ENCODE measurements at regions not wholly inside any gene's neighbourhood (a gene's known extent, or its start where the extent isn't known, plus 50 kb on each side); places are given as distances from the start of the nearest gene placed in this dataset.

- TF ChIP-seq CTCF (IDR thresholded peaks at IDR 0.05) (no peak), POLR2A (IDR thresholded peaks at IDR 0.05) (no peak), POLR2AphosphoS5 (IDR thresholded peaks at IDR 0.05) (no peak)
Measured at GRCh38 chr11:89626366-89626765, 83.7 kb upstream of the TRIM77 start.

Measured in suprapubic skin (tissue), 4 donors.